ENCODE measurements at regions not wholly inside any gene's neighbourhood (a gene's known extent, or its start where the extent isn't known, plus 50 kb on each side); places are given as distances from the start of the nearest gene placed in this dataset.

GRCh38 chr11:70778883-70779282 lies 380.6 kb downstream of the CTTN start:
- TF ChIP-seq CTCF (IDR thresholded peaks at IDR 0.05) (no peak), FOSL2 (IDR thresholded peaks at IDR 0.05; ENCODE audit: borderline replicate concordance, low read depth) (no peak), NFIC (IDR thresholded peaks at IDR 0.05; ENCODE audit: borderline replicate concordance) (no peak), RCOR1 (IDR thresholded peaks at IDR 0.05; ENCODE audit: low read length) (no peak), RAD21 (IDR thresholded peaks at IDR 0.05; ENCODE audit: low read length) (no peak), SMC3 (IDR thresholded peaks at IDR 0.05; ENCODE audit: low read depth, low read length) (no peak), FOXM1 (IDR thresholded peaks at IDR 0.05; ENCODE audit: low read depth) (no peak), SIN3A (IDR thresholded peaks at IDR 0.05; ENCODE audit: borderline replicate concordance, low read depth, low read length) (no peak), MXI1 (IDR thresholded peaks at IDR 0.05; ENCODE audit: low read depth, low read length) (no peak), TAF1 (IDR thresholded peaks at IDR 0.05; ENCODE audit: borderline replicate concordance, low read depth, low read length) (no peak)
- TF ChIP-seq, protein P1, sequence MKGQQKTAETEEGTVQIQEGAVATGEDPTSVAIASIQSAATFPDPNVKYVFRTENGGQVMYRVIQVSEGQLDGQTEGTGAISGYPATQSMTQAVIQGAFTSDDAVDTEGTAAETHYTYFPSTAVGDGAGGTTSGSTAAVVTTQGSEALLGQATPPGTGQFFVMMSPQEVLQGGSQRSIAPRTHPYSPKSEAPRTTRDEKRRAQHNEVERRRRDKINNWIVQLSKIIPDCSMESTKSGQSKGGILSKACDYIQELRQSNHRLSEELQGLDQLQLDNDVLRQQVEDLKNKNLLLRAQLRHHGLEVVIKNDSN (IDR thresholded peaks at IDR 0.05; ENCODE audit: borderline replicate concordance, low read depth): no peak
- TF ChIP-seq, protein P2, sequence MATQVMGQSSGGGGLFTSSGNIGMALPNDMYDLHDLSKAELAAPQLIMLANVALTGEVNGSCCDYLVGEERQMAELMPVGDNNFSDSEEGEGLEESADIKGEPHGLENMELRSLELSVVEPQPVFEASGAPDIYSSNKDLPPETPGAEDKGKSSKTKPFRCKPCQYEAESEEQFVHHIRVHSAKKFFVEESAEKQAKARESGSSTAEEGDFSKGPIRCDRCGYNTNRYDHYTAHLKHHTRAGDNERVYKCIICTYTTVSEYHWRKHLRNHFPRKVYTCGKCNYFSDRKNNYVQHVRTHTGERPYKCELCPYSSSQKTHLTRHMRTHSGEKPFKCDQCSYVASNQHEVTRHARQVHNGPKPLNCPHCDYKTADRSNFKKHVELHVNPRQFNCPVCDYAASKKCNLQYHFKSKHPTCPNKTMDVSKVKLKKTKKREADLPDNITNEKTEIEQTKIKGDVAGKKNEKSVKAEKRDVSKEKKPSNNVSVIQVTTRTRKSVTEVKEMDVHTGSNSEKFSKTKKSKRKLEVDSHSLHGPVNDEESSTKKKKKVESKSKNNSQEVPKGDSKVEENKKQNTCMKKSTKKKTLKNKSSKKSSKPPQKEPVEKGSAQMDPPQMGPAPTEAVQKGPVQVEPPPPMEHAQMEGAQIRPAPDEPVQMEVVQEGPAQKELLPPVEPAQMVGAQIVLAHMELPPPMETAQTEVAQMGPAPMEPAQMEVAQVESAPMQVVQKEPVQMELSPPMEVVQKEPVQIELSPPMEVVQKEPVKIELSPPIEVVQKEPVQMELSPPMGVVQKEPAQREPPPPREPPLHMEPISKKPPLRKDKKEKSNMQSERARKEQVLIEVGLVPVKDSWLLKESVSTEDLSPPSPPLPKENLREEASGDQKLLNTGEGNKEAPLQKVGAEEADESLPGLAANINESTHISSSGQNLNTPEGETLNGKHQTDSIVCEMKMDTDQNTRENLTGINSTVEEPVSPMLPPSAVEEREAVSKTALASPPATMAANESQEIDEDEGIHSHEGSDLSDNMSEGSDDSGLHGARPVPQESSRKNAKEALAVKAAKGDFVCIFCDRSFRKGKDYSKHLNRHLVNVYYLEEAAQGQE (IDR thresholded peaks at IDR 0.05; ENCODE audit: low read depth, low read length): no peak

Measured in SK-N-SH (cell line).